Nephron progenitor cell (in vitro differentiated cells): ENCODE measurements at regions not wholly inside any gene's neighbourhood (a gene's known extent, or its start where the extent isn't known, plus 50 kb on each side); places are given as distances from the start of the nearest gene placed in this dataset.
"Not testable (repeated sequence)": the region's sequence is repeated elsewhere in the genome, so short reads cannot be mapped to it uniquely, and the experiment has no call there.

Experiments used
- DNase-seq: peaks from one replicate; pipeline ENCODE4 v3.0.0; 2021
- H3K27ac Mint-ChIP-seq: 2 replicates; pipeline ENCODE4 v1.8.0; 2021; ENCODE audit warnings: mild to moderate bottlenecking, moderate library complexity, mixed read lengths
- H3K27me3 Mint-ChIP-seq: 2 replicates; pipeline ENCODE4 v1.8.0; 2021; ENCODE audit warnings: mild to moderate bottlenecking, low read depth, mixed read lengths; ENCODE audit not compliant: poor library complexity
- H3K36me3 Mint-ChIP-seq: 2 replicates; pipeline ENCODE4 v1.8.0; 2021; ENCODE audit warnings: low read depth, mixed read lengths
- H3K4me1 Mint-ChIP-seq: 2 replicates; pipeline ENCODE4 v1.8.0; 2021; ENCODE audit warnings: mixed read lengths
- H3K4me3 Mint-ChIP-seq: 2 replicates; pipeline ENCODE4 v1.8.0; 2021; ENCODE audit warnings: mild to moderate bottlenecking, moderate library complexity, mixed read lengths
- H3K9me3 Mint-ChIP-seq: 2 replicates; pipeline ENCODE4 v1.8.0; 2021; ENCODE audit warnings: mild to moderate bottlenecking, moderate library complexity, mixed read lengths
- CTCF ChIP-seq: fragments of 200-600 bp; sonication (generic); IDR thresholded peaks from 2 replicates; pipeline ENCODE4 v1.5.0; 2021; ENCODE audit warnings: antibody characterized with exemption

- no peaks in the 10 kb centered on the region for H3K4me1 Mint-ChIP-seq
- no peak for TF ChIP-seq CTCF
- H3K27me3 Mint-ChIP-seq = peaks cover 3% of the 10 kb centered on the region
- H3K9me3 Mint-ChIP-seq = peaks cover 57% of the 10 kb centered on the region
- no peak for DNase-seq
- no peaks in the 10 kb centered on the region for H3K36me3 Mint-ChIP-seq
- no peak overlapping the region for H3K4me3 Mint-ChIP-seq
- H3K27ac Mint-ChIP-seq = no peak overlapping the region
Observed at GRCh38 chr5:43815497-43815896, 212.5 kb downstream of the NNT start.

- no peak for DNase-seq
- TF ChIP-seq CTCF = no peak
- Mint-ChIP-seq H3K27me3 (no peaks in the 10 kb centered on the region), H3K4me3 (no peak overlapping the region), H3K27ac (no peak overlapping the region), H3K36me3 (no peaks in the 10 kb centered on the region), H3K9me3 (peaks cover 14% of the 10 kb centered on the region), H3K4me1 (no peaks in the 10 kb centered on the region)
Observed at GRCh38 chr5:43804723-43805122, 201.7 kb downstream of the NNT start.

- Mint-ChIP-seq H3K9me3 (peaks cover 10% of the 10 kb centered on the region), H3K27me3 (no peaks in the 10 kb centered on the region), H3K4me1 (no peaks in the 10 kb centered on the region), H3K27ac (no peak overlapping the region), H3K4me3 (no peak overlapping the region), H3K36me3 (no peaks in the 10 kb centered on the region)
- no peak for TF ChIP-seq CTCF
- DNase-seq = no peak
Observed at GRCh38 chr5:43804041-43804440, 201.1 kb downstream of the NNT start.

- Mint-ChIP-seq H3K4me3 (no peak overlapping the region), H3K9me3 (peaks cover 3% of the 10 kb centered on the region), H3K36me3 (no peaks in the 10 kb centered on the region), H3K4me1 (no peaks in the 10 kb centered on the region), H3K27ac (no peak overlapping the region), H3K27me3 (no peaks in the 10 kb centered on the region)
- TF ChIP-seq CTCF = no peak
- DNase-seq = no peak
Observed at GRCh38 chr5:43802651-43803050, 199.7 kb downstream of the NNT start.

- no peaks in the 10 kb centered on the region for H3K27me3 Mint-ChIP-seq
- H3K4me3 Mint-ChIP-seq = no peak overlapping the region
- H3K4me1 Mint-ChIP-seq = no peaks in the 10 kb centered on the region
- no peak for TF ChIP-seq CTCF
- DNase-seq = no peak
- H3K9me3 Mint-ChIP-seq = peaks cover 3% of the 10 kb centered on the region
- H3K36me3 Mint-ChIP-seq = no peaks in the 10 kb centered on the region
- H3K27ac Mint-ChIP-seq = no peak overlapping the region
Observed at GRCh38 chr5:43802119-43802518, 199.1 kb downstream of the NNT start.

GRCh38 chr5:43798740-43799139 is 195.8 kb downstream of the NNT start:
- DNase-seq = no peak
- TF ChIP-seq CTCF = no peak
- H3K27me3 Mint-ChIP-seq = no peaks in the 10 kb centered on the region
- H3K36me3 Mint-ChIP-seq = no peaks in the 10 kb centered on the region
- no peaks in the 10 kb centered on the region for H3K4me1 Mint-ChIP-seq
- H3K4me3 Mint-ChIP-seq = no peak overlapping the region
- H3K27ac Mint-ChIP-seq = no peak overlapping the region
- H3K9me3 Mint-ChIP-seq = peaks cover 19% of the 10 kb centered on the region

GRCh38 chr5:43791880-43792279 is 188.9 kb downstream of the NNT start:
- not testable (repeated sequence) for H3K4me1 Mint-ChIP-seq, H3K27me3 Mint-ChIP-seq, H3K4me3 Mint-ChIP-seq, H3K36me3 Mint-ChIP-seq, H3K27ac Mint-ChIP-seq, DNase-seq
- peaks cover 39% of the 10 kb centered on the region for H3K9me3 Mint-ChIP-seq
